ENCODE measurements at regions not wholly inside any gene's neighbourhood (a gene's known extent, or its start where the extent isn't known, plus 50 kb on each side); places are given as distances from the start of the nearest gene placed in this dataset.
"Not testable (repeated sequence)": the region's sequence is repeated elsewhere in the genome, so short reads cannot be mapped to it uniquely, and the experiment has no call there.

DNA sequence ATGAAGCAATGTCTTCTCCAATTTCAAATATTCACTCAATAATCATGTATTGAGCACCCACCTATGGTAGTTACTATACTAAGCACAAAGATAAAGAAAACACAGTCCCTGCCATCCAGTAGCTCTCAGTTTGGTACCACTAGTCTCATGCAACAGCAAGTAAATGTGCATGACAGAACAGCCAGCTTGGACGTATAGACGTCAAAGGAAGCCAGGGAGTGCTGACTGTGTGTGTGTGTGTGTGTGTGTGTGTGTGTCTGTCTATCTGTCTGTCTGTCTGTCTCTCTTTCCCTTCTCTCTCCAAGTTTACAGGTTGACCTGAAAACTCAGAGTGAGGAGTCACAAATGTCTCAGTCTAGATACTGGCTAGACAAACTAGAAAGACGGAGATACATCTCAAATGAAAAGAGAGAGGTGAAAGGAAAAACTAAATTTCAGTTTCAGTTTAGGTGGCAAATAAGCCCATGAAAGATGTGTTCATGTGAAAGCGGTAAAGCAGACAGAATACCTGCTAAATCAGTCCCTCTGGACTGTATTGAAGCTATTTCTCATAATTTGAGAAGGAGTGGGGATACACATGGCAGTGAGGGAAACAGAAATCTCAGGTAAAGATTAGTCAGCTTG lies 141.1 kb upstream of the PTPRG start:
- Histone ChIP-seq H3K36me3 (no peaks in the 10 kb centered on the region), H3K9me3 (no peaks in the 10 kb centered on the region), H3K27ac (no peak overlapping the region), H3K4me3 (no peak overlapping the region), H3K27me3 (no peaks in the 10 kb centered on the region), H3K4me1 (no peaks in the 10 kb centered on the region)
- 70 to 80% (median 77%) methylated on average over 4 of the region's 4 CpGs for WGBS, 5 donors
- TF ChIP-seq POLR2AphosphoS5 (IDR thresholded peaks at IDR 0.05) (no peak), POLR2A (IDR thresholded peaks at IDR 0.05) (no peak), EP300 (IDR thresholded peaks at IDR 0.05) (no peak)
- TF ChIP-seq, protein P1, sequence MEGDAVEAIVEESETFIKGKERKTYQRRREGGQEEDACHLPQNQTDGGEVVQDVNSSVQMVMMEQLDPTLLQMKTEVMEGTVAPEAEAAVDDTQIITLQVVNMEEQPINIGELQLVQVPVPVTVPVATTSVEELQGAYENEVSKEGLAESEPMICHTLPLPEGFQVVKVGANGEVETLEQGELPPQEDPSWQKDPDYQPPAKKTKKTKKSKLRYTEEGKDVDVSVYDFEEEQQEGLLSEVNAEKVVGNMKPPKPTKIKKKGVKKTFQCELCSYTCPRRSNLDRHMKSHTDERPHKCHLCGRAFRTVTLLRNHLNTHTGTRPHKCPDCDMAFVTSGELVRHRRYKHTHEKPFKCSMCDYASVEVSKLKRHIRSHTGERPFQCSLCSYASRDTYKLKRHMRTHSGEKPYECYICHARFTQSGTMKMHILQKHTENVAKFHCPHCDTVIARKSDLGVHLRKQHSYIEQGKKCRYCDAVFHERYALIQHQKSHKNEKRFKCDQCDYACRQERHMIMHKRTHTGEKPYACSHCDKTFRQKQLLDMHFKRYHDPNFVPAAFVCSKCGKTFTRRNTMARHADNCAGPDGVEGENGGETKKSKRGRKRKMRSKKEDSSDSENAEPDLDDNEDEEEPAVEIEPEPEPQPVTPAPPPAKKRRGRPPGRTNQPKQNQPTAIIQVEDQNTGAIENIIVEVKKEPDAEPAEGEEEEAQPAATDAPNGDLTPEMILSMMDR (IDR thresholded peaks at IDR 0.05) = no peak
- intact Hi-C loops (cut with DNase I; ENCODE audit: low total_unique reads) = no loop called here
- DNase-seq = no peak

DNA sequence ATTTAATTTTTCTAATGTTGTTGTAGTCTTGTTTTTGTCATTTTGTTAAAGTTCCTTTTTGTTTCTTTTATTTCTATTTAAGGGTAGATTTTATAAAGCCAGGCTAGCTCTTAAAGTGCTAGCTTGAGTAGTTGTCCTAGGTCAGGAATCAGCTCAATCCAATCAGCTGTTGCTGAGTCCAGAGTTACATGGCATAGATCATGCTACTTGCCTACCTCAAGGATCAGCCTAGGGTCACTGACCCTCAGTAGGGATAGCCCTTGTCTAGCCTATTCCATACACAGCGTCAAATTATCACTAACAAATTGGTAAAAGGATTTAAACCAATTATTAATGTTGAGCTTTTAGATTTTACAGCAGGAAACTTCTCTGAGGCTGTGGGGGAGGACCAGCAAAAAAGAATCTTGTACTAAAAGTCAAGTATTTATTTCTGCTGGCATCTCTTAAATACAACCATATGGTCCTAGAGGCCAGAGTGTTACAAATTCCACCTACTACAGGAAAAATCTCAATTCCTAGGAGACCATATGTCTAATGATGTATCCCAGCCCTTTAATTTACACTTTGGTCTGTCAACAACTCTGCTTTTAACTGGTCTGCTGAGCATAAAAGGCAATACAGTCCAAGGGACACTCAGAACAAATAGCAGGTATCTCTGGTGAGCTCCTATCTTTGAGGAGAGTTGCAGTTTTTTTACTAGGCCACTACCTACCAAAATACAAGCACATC lies 138.3 kb upstream of the PTPRG start:
- no peaks in the 10 kb centered on the region for H3K4me1 ChIP-seq
- H3K27me3 ChIP-seq = no peaks in the 10 kb centered on the region
- no peak overlapping the region for H3K27ac ChIP-seq
- WGBS, 5 donors = 65 to 92% (median 78%) methylated on average over 1 of the region's 1 CpG
- no peaks in the 10 kb centered on the region for H3K9me3 ChIP-seq
- intact Hi-C loops (cut with DNase I; ENCODE audit: low total_unique reads) = no loop called here
- no peak for TF ChIP-seq POLR2A (IDR thresholded peaks at IDR 0.05)
- TF ChIP-seq POLR2AphosphoS5 (IDR thresholded peaks at IDR 0.05) = no peak
- no peak for TF ChIP-seq EP300 (IDR thresholded peaks at IDR 0.05)
- TF ChIP-seq, protein P1 (IDR thresholded peaks at IDR 0.05) = no peak
- H3K36me3 ChIP-seq = no peaks in the 10 kb centered on the region
- no peak overlapping the region for H3K4me3 ChIP-seq
- DNase-seq = peak in 1 of 2 donors; percentile 23

DNA sequence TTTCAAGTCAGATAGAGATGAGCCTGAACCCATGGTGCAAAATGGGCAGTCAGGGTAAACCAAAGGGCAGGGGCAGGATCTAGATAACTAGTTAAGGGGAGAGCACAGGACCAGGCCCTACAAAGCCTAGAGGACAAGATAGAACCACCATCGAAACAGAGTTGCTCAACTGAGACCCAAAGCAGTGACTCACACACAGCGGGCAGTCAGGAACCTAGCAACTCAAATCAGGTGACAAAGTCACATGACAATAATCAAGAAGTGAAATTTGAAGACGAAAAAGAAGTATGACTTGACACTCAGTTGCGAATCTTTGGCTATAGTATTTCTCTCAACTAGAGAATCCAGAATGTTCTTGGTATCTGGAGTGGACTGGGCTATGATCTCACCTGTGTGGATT lies 136.0 kb upstream of the PTPRG start:
- H3K9me3 ChIP-seq = no peaks in the 10 kb centered on the region
- no peak overlapping the region for H3K4me3 ChIP-seq
- no peaks in the 10 kb centered on the region for H3K36me3 ChIP-seq
- WGBS, 5 donors = 92 to 95% (median 93%) methylated on average over 4 of the region's 4 CpGs
- intact Hi-C loops (cut with DNase I; ENCODE audit: low total_unique reads) = no loop called here
- no peak for DNase-seq
- H3K27ac ChIP-seq = no peak overlapping the region
- no peaks in the 10 kb centered on the region for H3K4me1 ChIP-seq
- H3K27me3 ChIP-seq = no peaks in the 10 kb centered on the region
- TF ChIP-seq EP300 (IDR thresholded peaks at IDR 0.05) (no peak), POLR2A (IDR thresholded peaks at IDR 0.05) (no peak), POLR2AphosphoS5 (IDR thresholded peaks at IDR 0.05) (no peak)
- TF ChIP-seq, protein P1 (IDR thresholded peaks at IDR 0.05) = no peak

DNA sequence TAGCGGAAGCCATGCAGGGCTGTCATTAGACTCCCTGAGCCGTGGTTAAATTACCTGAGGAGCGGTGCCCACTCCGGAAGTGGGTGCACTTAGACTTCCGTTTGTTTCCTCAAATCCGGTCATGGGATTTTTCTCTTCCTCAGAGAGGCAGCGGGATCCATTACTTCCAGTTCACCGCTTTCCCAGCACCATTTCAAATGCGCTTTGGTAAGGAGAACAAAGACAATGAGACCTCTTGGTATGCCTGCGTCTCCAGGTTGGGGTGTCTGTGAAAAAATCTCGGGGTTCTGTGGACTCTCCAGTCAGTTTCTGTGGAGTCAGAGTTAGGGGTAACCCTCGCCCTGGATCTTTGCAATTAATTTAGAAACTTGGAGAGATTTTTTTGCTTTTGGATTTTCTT lies 132.3 kb upstream of the PTPRG start:
- TF ChIP-seq POLR2A (IDR thresholded peaks at IDR 0.05) = no peak
- Histone ChIP-seq H3K9me3 (no peaks in the 10 kb centered on the region), H3K36me3 (no peaks in the 10 kb centered on the region), H3K4me3 (no peak overlapping the region), H3K27me3 (no peaks in the 10 kb centered on the region), H3K27ac (no peak overlapping the region), H3K4me1 (no peaks in the 10 kb centered on the region)
- intact Hi-C loops (cut with DNase I; ENCODE audit: low total_unique reads) = no loop called here
- DNase-seq = no peak
- 83 to 93% (median 91%) methylated on average over 12 of the region's 12 CpGs for WGBS, 5 donors

DNA sequence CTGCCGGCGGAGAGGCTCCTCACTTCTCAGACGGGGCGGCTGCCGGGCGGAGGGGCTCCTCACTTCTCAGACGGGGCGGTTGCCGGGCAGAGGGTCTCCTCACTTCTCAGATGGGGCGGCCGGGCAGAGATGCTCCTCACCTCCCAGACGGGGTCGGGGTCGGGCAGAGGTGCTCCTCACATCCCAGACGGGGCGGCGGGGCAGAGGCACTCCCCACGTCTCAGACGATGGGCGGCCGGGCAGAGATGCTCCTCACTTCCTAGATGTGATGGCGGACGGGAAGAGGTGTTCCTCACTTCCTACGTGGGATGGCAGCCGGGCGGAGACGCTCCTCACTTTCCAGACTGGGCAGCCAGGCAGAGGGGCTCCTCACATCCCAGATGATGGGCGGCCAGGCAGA lies 126.5 kb upstream of the PTPRG start:
- H3K27me3 ChIP-seq; H3K4me3 ChIP-seq; DNase-seq; H3K36me3 ChIP-seq; H3K9me3 ChIP-seq; intact Hi-C loops (cut with DNase I; ENCODE audit: low total_unique reads); H3K27ac ChIP-seq: not testable (repeated sequence)
- peaks cover 0 to 11% (median 0%) of the 10 kb centered on the region in 4 donors for H3K4me1 ChIP-seq
- WGBS, 5 donors = 91 to 100% (median 96%) methylated on average over 12 to 18 of the region's 28 CpGs

DNA sequence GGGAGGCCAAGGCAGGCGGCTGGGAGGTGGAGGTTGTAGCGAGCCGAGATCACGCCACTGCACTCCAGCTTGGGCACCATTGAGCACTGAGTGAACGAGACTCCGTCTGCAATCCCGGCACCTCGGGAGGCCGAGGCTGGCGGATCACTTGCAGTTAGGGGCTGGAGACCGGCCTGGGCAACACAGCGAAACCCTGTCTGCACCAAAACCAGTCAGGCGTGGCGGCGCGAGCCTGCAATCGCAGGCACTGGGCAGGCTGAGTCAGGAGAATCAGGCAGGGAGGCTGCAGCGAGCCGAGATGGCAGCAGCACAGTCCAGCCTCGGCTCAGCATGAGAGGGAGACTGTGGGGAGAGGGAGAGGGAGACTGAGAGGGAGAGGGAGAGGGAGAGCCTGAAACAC lies 126.0 kb upstream of the PTPRG start:
- intact Hi-C loops (cut with DNase I; ENCODE audit: low total_unique reads); DNase-seq; H3K9me3 ChIP-seq: not testable (repeated sequence)

More for the DNA sequence above, 126.0 kb upstream of the PTPRG start:
- not testable (repeated sequence) for H3K4me3 ChIP-seq, H3K27me3 ChIP-seq, H3K27ac ChIP-seq, H3K36me3 ChIP-seq
- peaks cover 0 to 11% (median 0%) of the 10 kb centered on the region in 4 donors for H3K4me1 ChIP-seq
- whole genome bisulfite sequencing, 5 donors = 97 to 100% (median 99%) methylated on average over 10 to 19 of the region's 20 CpGs

Measured in stomach (tissue), 8 donors.